Loucy (cell line): ENCODE measurements at regions not wholly inside any gene's neighbourhood (a gene's known extent, or its start where the extent isn't known, plus 50 kb on each side); places are given as distances from the start of the nearest gene placed in this dataset.

Experiments
- CTCF ChIP-seq: fragments of 200-600 bp; sonication (generic); conservative IDR thresholded peaks from 2 replicates; pipeline ENCODE4 v1.5.1; 2014; ENCODE audit warnings: mild to moderate bottlenecking, antibody characterized with exemption, low read length
- EZH2phosphoT487 ChIP-seq: fragments of 200-600 bp; IDR thresholded peaks from 2 replicates; pipeline ENCODE4 v1.6.1; 2018; ENCODE audit warnings: antibody characterized with exemption, mild to moderate bottlenecking, moderate library complexity, borderline replicate concordance

GRCh38 chr14:29459531-29459930 lies 468.1 kb downstream of the PRKD1 start:
- TF ChIP-seq CTCF: no peak
- no peak for TF ChIP-seq EZH2phosphoT487
